Caco-2 (cell line): ENCODE measurements at regions not wholly inside any gene's neighbourhood (a gene's known extent, or its start where the extent isn't known, plus 50 kb on each side); places are given as distances from the start of the nearest gene placed in this dataset.
"Not testable (repeated sequence)": the region's sequence is repeated elsewhere in the genome, so short reads cannot be mapped to it uniquely, and the experiment has no call there.

Source experiments
- BruUV-seq: library from RNA; stranded (reverse); fragments of 400-500 nt; replicated peaks from 2 replicates; lab custom pipeline; 2021; lab: Mats Ljungman, UMichigan
- CTCF ChIA-PET: fragments of 300-600 bp; sonication (Branson Sonifier 250); formaldehyde crosslinking; loops from one replicate; lab custom pipeline; 2022; ENCODE audit warnings: antibody characterized with exemption; lab: Charles Lee
- POLR2A ChIA-PET: fragments of 300-600 bp; sonication (Branson Sonifier 250); formaldehyde crosslinking; loops from one replicate; lab custom pipeline; 2022; ENCODE audit warnings: antibody characterized with exemption; lab: Charles Lee
- DNase-seq, 2 experiments: peaks; one replicate each; pipeline versions ENCODE4 v3.0.0 to v3.0.0-alpha.2; 2020 to 2022
- H3K27me3 ChIP-seq: replicated peaks from 2 replicates; pipeline ENCODE4 v1.6.0; 2011; ENCODE audit warnings: low read length; ENCODE audit not compliant: control insufficient read depth, insufficient read depth
- H3K36me3 ChIP-seq: 2 replicates; pipeline ENCODE4 v1.5.1; 2011; ENCODE audit warnings: low read length; ENCODE audit not compliant: control insufficient read depth, insufficient read depth
- H3K4me1 ChIP-seq: fragments of 250-450 bp; sonication (Bioruptor Pico); 2 replicates; pipeline ENCODE4 v1.5.1; 2020; ENCODE audit warnings: mild to moderate bottlenecking
- H3K4me3 ChIP-seq: 2 replicates; pipeline ENCODE4 v1.5.1; 2011; ENCODE audit warnings: low read depth, mild to moderate bottlenecking, control low read depth, low read length
- H3K9me3 ChIP-seq: fragments of 250-450 bp; sonication (Bioruptor Pico); 2 replicates; pipeline ENCODE4 v1.5.1; 2020; ENCODE audit warnings: mild to moderate bottlenecking, moderate library complexity
- H3K27ac Mint-ChIP-seq: one replicate; pipeline ENCODE4 v1.8.0; 2022; ENCODE audit warnings: mixed read lengths; ENCODE audit not compliant: unreplicated experiment
- H3K27me3 Mint-ChIP-seq: one replicate; pipeline ENCODE4 v1.8.0; 2022; ENCODE audit warnings: mixed read lengths; ENCODE audit not compliant: insufficient read depth, unreplicated experiment
- H3K36me3 Mint-ChIP-seq: one replicate; pipeline ENCODE4 v1.8.0; 2022; ENCODE audit warnings: mild to moderate bottlenecking, mixed read lengths; ENCODE audit not compliant: insufficient read depth, unreplicated experiment
- H3K4me1 Mint-ChIP-seq: one replicate; pipeline ENCODE4 v1.8.0; 2022; ENCODE audit warnings: low read depth, mixed read lengths; ENCODE audit not compliant: unreplicated experiment
- H3K4me3 Mint-ChIP-seq: one replicate; pipeline ENCODE4 v1.8.0; 2022; ENCODE audit warnings: mild to moderate bottlenecking, moderate library complexity, mixed read lengths; ENCODE audit not compliant: unreplicated experiment
- H3K9me3 Mint-ChIP-seq: one replicate; pipeline ENCODE4 v1.8.0; 2022; ENCODE audit warnings: mixed read lengths; ENCODE audit not compliant: unreplicated experiment
- intact Hi-C: fragments of 100-400 bp; cut with micrococcal nuclease; formaldehyde crosslinking; loops from one replicate; pipeline ENCODE4 v1.10.0; 2022; ENCODE audit not compliant: unreplicated experiment
- TF ChIP-seq, protein P1 (sequence below), 2 experiments: fragments of 200-600 bp in 1 of 2; IDR thresholded peaks; 1 replicate in 1 of 2; 2 replicates in 1 of 2; pipeline versions ENCODE4 v1.5.1 to v1.8.0; 2011 to 2022; ENCODE audit warnings: antibody characterized with exemption in 1 of 2, control low read depth in 1 of 2, inconsistent platforms in 1 of 2, low read depth in 1 of 2, low read length in 1 of 2, mild to moderate bottlenecking in 1 of 2, moderate library complexity in 1 of 2; ENCODE audit not compliant: insufficient read depth in 1 of 2, severe bottlenecking in 1 of 2, unreplicated experiment in 1 of 2

DNA sequence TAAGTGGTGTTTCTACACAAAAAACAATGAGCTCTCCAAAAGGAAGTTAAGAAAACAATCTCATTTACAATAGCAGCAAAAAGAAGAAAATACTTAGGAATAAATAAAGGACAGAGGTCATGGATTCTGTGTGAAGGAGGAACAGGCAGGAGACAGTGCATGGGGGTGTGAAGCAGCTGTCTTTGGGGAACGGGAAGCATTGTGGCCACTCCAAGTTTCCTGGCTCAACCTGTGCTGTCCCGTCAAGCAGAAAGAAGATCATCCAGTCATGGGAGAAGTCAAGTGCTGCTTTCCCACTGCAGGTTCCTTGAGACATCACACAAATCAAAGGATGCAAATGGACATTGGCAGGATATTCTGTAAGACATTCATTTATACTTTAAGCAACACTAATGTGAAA is 66.1 kb upstream of the MAML3 start:
- H3K4me1 Mint-ChIP-seq = no peaks in the 10 kb centered on the region

DNA sequence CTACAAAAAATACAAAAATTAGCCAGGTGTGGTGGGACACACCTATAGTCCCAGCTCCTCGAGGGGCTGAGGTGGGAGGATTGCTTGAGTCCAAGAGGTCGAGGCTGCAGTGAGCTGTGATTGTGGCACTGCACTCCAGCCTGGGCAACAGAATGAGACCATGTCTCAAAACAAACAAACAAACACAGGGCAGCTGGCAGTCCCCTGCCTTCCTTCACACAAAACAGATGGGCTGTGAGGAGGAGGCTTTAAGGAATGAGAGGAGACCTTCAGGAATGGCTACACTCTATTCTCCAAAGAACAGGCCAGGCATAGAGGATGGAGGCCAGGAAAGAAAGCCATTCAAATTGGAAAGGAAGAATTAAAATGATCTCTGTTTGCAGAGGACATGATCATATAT is 65.6 kb upstream of the MAML3 start:
- TF ChIP-seq, protein P1, sequence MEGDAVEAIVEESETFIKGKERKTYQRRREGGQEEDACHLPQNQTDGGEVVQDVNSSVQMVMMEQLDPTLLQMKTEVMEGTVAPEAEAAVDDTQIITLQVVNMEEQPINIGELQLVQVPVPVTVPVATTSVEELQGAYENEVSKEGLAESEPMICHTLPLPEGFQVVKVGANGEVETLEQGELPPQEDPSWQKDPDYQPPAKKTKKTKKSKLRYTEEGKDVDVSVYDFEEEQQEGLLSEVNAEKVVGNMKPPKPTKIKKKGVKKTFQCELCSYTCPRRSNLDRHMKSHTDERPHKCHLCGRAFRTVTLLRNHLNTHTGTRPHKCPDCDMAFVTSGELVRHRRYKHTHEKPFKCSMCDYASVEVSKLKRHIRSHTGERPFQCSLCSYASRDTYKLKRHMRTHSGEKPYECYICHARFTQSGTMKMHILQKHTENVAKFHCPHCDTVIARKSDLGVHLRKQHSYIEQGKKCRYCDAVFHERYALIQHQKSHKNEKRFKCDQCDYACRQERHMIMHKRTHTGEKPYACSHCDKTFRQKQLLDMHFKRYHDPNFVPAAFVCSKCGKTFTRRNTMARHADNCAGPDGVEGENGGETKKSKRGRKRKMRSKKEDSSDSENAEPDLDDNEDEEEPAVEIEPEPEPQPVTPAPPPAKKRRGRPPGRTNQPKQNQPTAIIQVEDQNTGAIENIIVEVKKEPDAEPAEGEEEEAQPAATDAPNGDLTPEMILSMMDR (IDR thresholded peaks at IDR 0.05; ENCODE audit: insufficient read depth in 1 of 2, low read depth in 1 of 2, low read length in 1 of 2, severe bottlenecking in 1 of 2, unreplicated experiment in 1 of 2) = no peak
- H3K4me3 ChIP-seq = no peak overlapping the region
- no peak overlapping the region for H3K27ac Mint-ChIP-seq
- intact Hi-C loops = no loop called here
- H3K9me3 Mint-ChIP-seq = no peaks in the 10 kb centered on the region
- DNase-seq = no peak
- BruUV-seq = no TSS peak
- CTCF ChIA-PET = no interaction called here
- H3K36me3 ChIP-seq = no peaks in the 10 kb centered on the region
- no peaks in the 10 kb centered on the region for H3K27me3 ChIP-seq
- POLR2A ChIA-PET = interaction anchor here (0.7 kb wide), 1 partner anchor 52 kb away, joined by 4 read pairs; no protein-coding TSS in a partner anchor
- no peaks in the 10 kb centered on the region for H3K36me3 Mint-ChIP-seq
- H3K9me3 ChIP-seq = no peaks in the 10 kb centered on the region
- no peaks in the 10 kb centered on the region for H3K27me3 Mint-ChIP-seq
- no peaks in the 10 kb centered on the region for H3K4me1 ChIP-seq
- H3K4me1 Mint-ChIP-seq = no peaks in the 10 kb centered on the region
- H3K4me3 Mint-ChIP-seq = no peak overlapping the region

More for the DNA sequence above, 66.1 kb upstream of the MAML3 start:
- H3K36me3 Mint-ChIP-seq = no peaks in the 10 kb centered on the region
- ChIA-PET POLR2A (interaction anchor here (0.7 kb wide), 1 partner anchor 52 kb away, joined by 4 read pairs; no protein-coding TSS in a partner anchor), CTCF (no interaction called here)
- no TSS peak for BruUV-seq
- no peaks in the 10 kb centered on the region for H3K9me3 ChIP-seq
- H3K9me3 Mint-ChIP-seq = no peaks in the 10 kb centered on the region
- H3K27me3 Mint-ChIP-seq = no peaks in the 10 kb centered on the region
- no peaks in the 10 kb centered on the region for H3K4me1 ChIP-seq
- H3K27me3 ChIP-seq = no peaks in the 10 kb centered on the region
- H3K4me3 Mint-ChIP-seq = no peak overlapping the region
- TF ChIP-seq, protein P1 (IDR thresholded peaks at IDR 0.05; ENCODE audit: insufficient read depth in 1 of 2, low read depth in 1 of 2, low read length in 1 of 2, severe bottlenecking in 1 of 2, unreplicated experiment in 1 of 2) = no peak
- H3K27ac Mint-ChIP-seq = no peak overlapping the region
- H3K4me3 ChIP-seq = no peak overlapping the region
- no peaks in the 10 kb centered on the region for H3K36me3 ChIP-seq
- no peak for DNase-seq
- intact Hi-C loops = no loop called here

DNA sequence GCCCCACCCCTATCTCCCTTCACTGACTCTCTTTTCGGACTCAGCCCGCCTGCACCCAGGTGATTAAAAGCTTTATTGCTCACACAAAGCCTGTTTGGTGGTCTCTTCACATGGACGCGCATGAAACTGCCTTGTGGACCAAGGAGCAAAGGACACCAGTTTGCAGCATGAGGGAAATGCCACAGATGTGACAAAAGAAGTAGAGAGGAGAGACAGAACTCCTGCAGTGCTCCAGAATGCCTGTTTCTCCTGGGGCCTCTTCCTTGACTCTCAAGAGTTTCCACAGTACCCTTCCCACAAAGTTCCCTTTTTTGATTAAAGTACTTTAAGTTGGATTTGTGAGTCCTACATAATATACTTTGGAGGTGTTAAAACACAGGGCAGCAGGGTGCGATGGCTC is 65.1 kb upstream of the MAML3 start:
- H3K4me1 ChIP-seq, H3K9me3 ChIP-seq, CTCF ChIA-PET, H3K27me3 ChIP-seq, H3K27ac Mint-ChIP-seq, intact Hi-C loops, H3K9me3 Mint-ChIP-seq, H3K36me3 ChIP-seq, H3K4me1 Mint-ChIP-seq, H3K4me3 Mint-ChIP-seq, DNase-seq, BruUV-seq, H3K36me3 Mint-ChIP-seq, POLR2A ChIA-PET, H3K27me3 Mint-ChIP-seq, H3K4me3 ChIP-seq: not testable (repeated sequence)

DNA sequence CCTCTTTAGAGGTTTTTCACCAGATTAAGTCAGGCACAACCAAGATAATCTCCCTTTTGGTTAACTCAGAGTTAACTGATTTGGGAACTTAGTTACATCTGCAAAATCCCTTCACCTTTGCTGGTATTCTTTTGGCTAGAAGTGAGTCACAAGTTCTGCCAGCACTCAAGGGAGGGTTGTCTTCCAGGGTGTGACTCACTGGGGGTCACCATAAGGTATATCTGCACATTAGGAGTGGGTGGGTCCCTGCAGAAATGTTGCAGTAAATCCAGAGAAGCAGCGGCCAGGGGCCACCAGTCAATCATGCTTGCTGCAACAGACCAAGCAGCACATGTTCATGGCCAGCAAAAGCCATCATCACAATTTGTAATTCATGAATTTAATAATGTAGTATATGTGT is 59.8 kb upstream of the MAML3 start:
- Histone ChIP-seq H3K4me1 (peaks cover 20% of the 10 kb centered on the region), H3K9me3 (no peaks in the 10 kb centered on the region), H3K4me3 (no peak overlapping the region), H3K27me3 (no peaks in the 10 kb centered on the region), H3K36me3 (no peaks in the 10 kb centered on the region)
- DNase-seq = no peak
- Mint-ChIP-seq H3K27me3 (no peaks in the 10 kb centered on the region), H3K36me3 (no peaks in the 10 kb centered on the region), H3K9me3 (no peaks in the 10 kb centered on the region), H3K4me3 (no peak overlapping the region), H3K27ac (no peak overlapping the region), H3K4me1 (peaks cover 6% of the 10 kb centered on the region)
- intact Hi-C loops = no loop called here
- CTCF ChIA-PET = interaction anchor here (1.1 kb wide), 1 partner anchor 146 kb away, joined by 3 read pairs; no protein-coding TSS in a partner anchor
- POLR2A ChIA-PET = no interaction called here
- TF ChIP-seq, protein P1 (IDR thresholded peaks at IDR 0.05; ENCODE audit: insufficient read depth in 1 of 2, low read depth in 1 of 2, low read length in 1 of 2, severe bottlenecking in 1 of 2, unreplicated experiment in 1 of 2) = no peak
- BruUV-seq = no TSS peak
